ENCODE measurements at regions not wholly inside any gene's neighbourhood (a gene's known extent, or its start where the extent isn't known, plus 50 kb on each side); places are given as distances from the start of the nearest gene placed in this dataset.
A peak's percentile ranks its signal among the peaks of the same experiment; 100 is the strongest.

- Histone ChIP-seq H3K36me3 (ENCODE audit: insufficient read depth, low read length) (no peaks in the 10 kb centered on the region), H3K4me1 (ENCODE audit: insufficient read depth, low read length) (no peaks in the 10 kb centered on the region), H3K27ac (ENCODE audit: low read depth, low read length) (no peak overlapping the region), H3K9me3 (ENCODE audit: control insufficient read depth in 1 of 2, low read length in 2 of 2) (no peaks in the 10 kb centered on the region), H3K27me3 (ENCODE audit: insufficient read depth, low read length) (no peaks in the 10 kb centered on the region), H3K4me3 (ENCODE audit: low read length in 2 of 2) (no peak overlapping the region)
- H3K27ac Mint-ChIP-seq = peak overlapping the region in 2 of 7 donors; percentile 37 to 71
- H3K36me3 Mint-ChIP-seq = peaks cover 0 to 9% of the 10 kb centered on the region in 2 donors
- CTCF ChIA-PET (ENCODE audit: partially characterized antibody) = no interaction called here
- DNase-seq = no peak
- H3K9me3 Mint-ChIP-seq = no peaks in the 10 kb centered on the region
- no peaks in the 10 kb centered on the region for H3K27me3 Mint-ChIP-seq
- POLR2A ChIA-PET (ENCODE audit: partially characterized antibody) = no interaction called here
- H3K4me3 Mint-ChIP-seq = no peak overlapping the region
- intact Hi-C loops (cut with micrococcal nuclease) = no loop called here
- no peaks in the 10 kb centered on the region for H3K4me1 Mint-ChIP-seq
Observed at GRCh38 chr13:21319869-21320641, 139.0 kb downstream of the ZDHHC20 start.

GRCh38 chr13:21320642-21321034 lies 138.5 kb downstream of the ZDHHC20 start:
- H3K27ac ChIP-seq (ENCODE audit: low read depth, low read length) = no peak overlapping the region
- DNase-seq = no peak
- peaks cover 0 to 13% of the 10 kb centered on the region in 2 donors for H3K36me3 Mint-ChIP-seq
- no peak overlapping the region for H3K4me3 Mint-ChIP-seq
- intact Hi-C loops (cut with micrococcal nuclease) = no loop called here
- ChIA-PET POLR2A (ENCODE audit: partially characterized antibody) (no interaction called here), CTCF (ENCODE audit: partially characterized antibody) (no interaction called here)
- no peaks in the 10 kb centered on the region for H3K36me3 ChIP-seq (ENCODE audit: insufficient read depth, low read length)
- H3K4me1 Mint-ChIP-seq = peaks cover 0 to 3% (median under 1%) of the 10 kb centered on the region in 4 donors
- no peaks in the 10 kb centered on the region for H3K27me3 ChIP-seq (ENCODE audit: insufficient read depth, low read length)
- H3K4me3 ChIP-seq (ENCODE audit: low read length in 2 of 2) = no peak overlapping the region
- no peaks in the 10 kb centered on the region for H3K9me3 ChIP-seq (ENCODE audit: control insufficient read depth in 1 of 2, low read length in 2 of 2)
- no peak overlapping the region for H3K27ac Mint-ChIP-seq
- no peaks in the 10 kb centered on the region for H3K27me3 Mint-ChIP-seq
- H3K4me1 ChIP-seq (ENCODE audit: insufficient read depth, low read length) = no peaks in the 10 kb centered on the region
- H3K9me3 Mint-ChIP-seq = no peaks in the 10 kb centered on the region

DNA sequence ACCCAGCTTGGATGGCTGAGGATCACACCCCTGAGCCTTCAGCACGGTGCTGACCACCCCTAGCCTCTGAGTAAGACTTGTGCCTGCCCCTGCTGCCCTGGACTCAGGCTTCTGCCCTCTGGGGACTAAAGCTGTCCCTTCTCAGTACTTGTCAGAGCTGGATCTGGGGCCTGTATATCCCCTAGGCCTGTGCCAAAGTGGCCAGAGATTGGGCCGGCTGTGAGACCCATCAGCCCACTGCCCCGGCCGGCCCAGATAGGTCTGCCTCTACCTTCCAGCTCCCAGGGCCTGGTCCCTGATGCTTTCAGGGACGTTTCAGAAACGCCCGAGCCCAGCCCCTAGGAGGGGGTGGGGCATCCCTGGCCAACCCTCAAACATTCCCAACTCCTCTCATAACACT lies 137.8 kb downstream of the ZDHHC20 start:
- Mint-ChIP-seq H3K27ac (no peak overlapping the region), H3K9me3 (no peaks in the 10 kb centered on the region), H3K4me3 (no peak overlapping the region), H3K36me3 (peaks cover 0 to 13% of the 10 kb centered on the region in 2 donors), H3K4me1 (peaks cover 0 to 7% (median under 1%) of the 10 kb centered on the region in 4 donors), H3K27me3 (no peaks in the 10 kb centered on the region)
- ChIA-PET POLR2A (ENCODE audit: partially characterized antibody) (no interaction called here), CTCF (ENCODE audit: partially characterized antibody) (no interaction called here)
- intact Hi-C loops (cut with micrococcal nuclease) = no loop called here
- Histone ChIP-seq H3K9me3 (ENCODE audit: control insufficient read depth in 1 of 2, low read length in 2 of 2) (no peaks in the 10 kb centered on the region), H3K27ac (ENCODE audit: low read depth, low read length) (no peak overlapping the region), H3K4me3 (ENCODE audit: low read length in 2 of 2) (no peak overlapping the region), H3K4me1 (ENCODE audit: insufficient read depth, low read length) (no peaks in the 10 kb centered on the region), H3K27me3 (ENCODE audit: insufficient read depth, low read length) (no peaks in the 10 kb centered on the region), H3K36me3 (ENCODE audit: insufficient read depth, low read length) (no peaks in the 10 kb centered on the region)
- no peak for DNase-seq

GRCh38 chr13:21322327-21322965 lies 136.7 kb downstream of the ZDHHC20 start:
- Mint-ChIP-seq H3K4me1 (peaks cover 0 to 7% (median 4%) of the 10 kb centered on the region in 4 donors), H3K27me3 (no peaks in the 10 kb centered on the region), H3K36me3 (peaks cover 0 to 12% of the 10 kb centered on the region in 2 donors), H3K9me3 (no peaks in the 10 kb centered on the region), H3K4me3 (no peak overlapping the region), H3K27ac (peak overlapping the region in 1 of 7 donors; percentile 12)
- Histone ChIP-seq H3K27ac (ENCODE audit: low read depth, low read length) (no peak overlapping the region), H3K36me3 (ENCODE audit: insufficient read depth, low read length) (no peaks in the 10 kb centered on the region), H3K4me1 (ENCODE audit: insufficient read depth, low read length) (no peaks in the 10 kb centered on the region), H3K9me3 (ENCODE audit: control insufficient read depth in 1 of 2, low read length in 2 of 2) (no peaks in the 10 kb centered on the region), H3K27me3 (ENCODE audit: insufficient read depth, low read length) (no peaks in the 10 kb centered on the region), H3K4me3 (ENCODE audit: low read length in 2 of 2) (no peak overlapping the region)
- ChIA-PET CTCF (ENCODE audit: partially characterized antibody) (no interaction called here), POLR2A (ENCODE audit: partially characterized antibody) (no interaction called here)
- intact Hi-C loops (cut with micrococcal nuclease) = no loop called here
- no peak for DNase-seq
